Ishikawa (cell line): ENCODE measurements at regions not wholly inside any gene's neighbourhood (a gene's known extent, or its start where the extent isn't known, plus 50 kb on each side); places are given as distances from the start of the nearest gene placed in this dataset.

Experiments used
- CEBPB ChIP-seq: IDR thresholded peaks from 2 replicates; pipeline ENCODE4 v1.6.1; 2012
- EP300 ChIP-seq: IDR thresholded peaks from 2 replicates; pipeline ENCODE4 v1.6.1; 2012; ENCODE audit warnings: borderline replicate concordance
- FOXM1 ChIP-seq: IDR thresholded peaks from 2 replicates; pipeline ENCODE4 v1.6.1; 2012; ENCODE audit warnings: low read depth, borderline replicate concordance
- RAD21 ChIP-seq: IDR thresholded peaks from 2 replicates; pipeline ENCODE4 v1.6.1; 2012; ENCODE audit warnings: low read depth
- TAF1 ChIP-seq: IDR thresholded peaks from 2 replicates; pipeline ENCODE4 v1.6.1; 2012; ENCODE audit warnings: low read depth, mild to moderate bottlenecking
- YY1 ChIP-seq: IDR thresholded peaks from 2 replicates; pipeline ENCODE4 v1.6.1; 2012; ENCODE audit warnings: low read depth
- TF ChIP-seq, protein P1 (sequence below): IDR thresholded peaks from 2 replicates; pipeline ENCODE4 v1.6.1; 2012
- TF ChIP-seq, protein P2 (sequence below): IDR thresholded peaks from 2 replicates; pipeline ENCODE4 v1.6.1; 2012
- TF ChIP-seq, protein P3 (sequence below): IDR thresholded peaks from 2 replicates; pipeline ENCODE4 v1.6.1; 2012; ENCODE audit warnings: low read depth, mild to moderate bottlenecking

DNA sequence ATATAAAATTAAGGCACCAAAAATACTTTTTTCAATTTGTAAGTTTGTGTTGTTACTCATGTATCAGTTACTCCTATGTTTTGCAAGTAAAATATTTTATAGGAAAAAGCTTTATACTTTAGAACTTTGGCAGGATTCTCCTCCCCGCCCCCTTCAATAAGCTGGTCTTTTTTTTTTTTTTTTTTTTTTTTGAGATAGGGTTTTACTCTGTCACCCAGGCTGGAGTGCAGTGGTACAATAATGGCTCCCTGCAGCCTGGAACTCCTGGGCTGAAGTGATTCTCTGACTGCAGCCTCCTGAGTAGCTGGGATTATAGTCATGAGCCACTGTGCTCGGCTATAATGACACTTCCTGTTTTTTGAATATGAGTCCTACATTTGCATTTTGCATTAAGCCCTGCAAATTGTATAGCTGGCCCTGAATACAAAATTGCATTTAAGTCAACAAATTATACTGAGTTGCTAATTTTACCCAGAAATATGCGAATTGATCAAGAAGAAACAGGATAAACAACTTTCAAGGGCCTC is 192.9 kb downstream of the PIK3R1 start:
- TF ChIP-seq, protein P1, sequence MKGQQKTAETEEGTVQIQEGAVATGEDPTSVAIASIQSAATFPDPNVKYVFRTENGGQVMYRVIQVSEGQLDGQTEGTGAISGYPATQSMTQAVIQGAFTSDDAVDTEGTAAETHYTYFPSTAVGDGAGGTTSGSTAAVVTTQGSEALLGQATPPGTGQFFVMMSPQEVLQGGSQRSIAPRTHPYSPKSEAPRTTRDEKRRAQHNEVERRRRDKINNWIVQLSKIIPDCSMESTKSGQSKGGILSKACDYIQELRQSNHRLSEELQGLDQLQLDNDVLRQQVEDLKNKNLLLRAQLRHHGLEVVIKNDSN: no peak
- TF ChIP-seq FOXM1 (no peak), TAF1 (no peak), EP300 (no peak), RAD21 (no peak), CEBPB (no peak), YY1 (no peak)
- TF ChIP-seq, protein P2, sequence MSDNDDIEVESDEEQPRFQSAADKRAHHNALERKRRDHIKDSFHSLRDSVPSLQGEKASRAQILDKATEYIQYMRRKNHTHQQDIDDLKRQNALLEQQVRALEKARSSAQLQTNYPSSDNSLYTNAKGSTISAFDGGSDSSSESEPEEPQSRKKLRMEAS: no peak
- TF ChIP-seq, protein P3, sequence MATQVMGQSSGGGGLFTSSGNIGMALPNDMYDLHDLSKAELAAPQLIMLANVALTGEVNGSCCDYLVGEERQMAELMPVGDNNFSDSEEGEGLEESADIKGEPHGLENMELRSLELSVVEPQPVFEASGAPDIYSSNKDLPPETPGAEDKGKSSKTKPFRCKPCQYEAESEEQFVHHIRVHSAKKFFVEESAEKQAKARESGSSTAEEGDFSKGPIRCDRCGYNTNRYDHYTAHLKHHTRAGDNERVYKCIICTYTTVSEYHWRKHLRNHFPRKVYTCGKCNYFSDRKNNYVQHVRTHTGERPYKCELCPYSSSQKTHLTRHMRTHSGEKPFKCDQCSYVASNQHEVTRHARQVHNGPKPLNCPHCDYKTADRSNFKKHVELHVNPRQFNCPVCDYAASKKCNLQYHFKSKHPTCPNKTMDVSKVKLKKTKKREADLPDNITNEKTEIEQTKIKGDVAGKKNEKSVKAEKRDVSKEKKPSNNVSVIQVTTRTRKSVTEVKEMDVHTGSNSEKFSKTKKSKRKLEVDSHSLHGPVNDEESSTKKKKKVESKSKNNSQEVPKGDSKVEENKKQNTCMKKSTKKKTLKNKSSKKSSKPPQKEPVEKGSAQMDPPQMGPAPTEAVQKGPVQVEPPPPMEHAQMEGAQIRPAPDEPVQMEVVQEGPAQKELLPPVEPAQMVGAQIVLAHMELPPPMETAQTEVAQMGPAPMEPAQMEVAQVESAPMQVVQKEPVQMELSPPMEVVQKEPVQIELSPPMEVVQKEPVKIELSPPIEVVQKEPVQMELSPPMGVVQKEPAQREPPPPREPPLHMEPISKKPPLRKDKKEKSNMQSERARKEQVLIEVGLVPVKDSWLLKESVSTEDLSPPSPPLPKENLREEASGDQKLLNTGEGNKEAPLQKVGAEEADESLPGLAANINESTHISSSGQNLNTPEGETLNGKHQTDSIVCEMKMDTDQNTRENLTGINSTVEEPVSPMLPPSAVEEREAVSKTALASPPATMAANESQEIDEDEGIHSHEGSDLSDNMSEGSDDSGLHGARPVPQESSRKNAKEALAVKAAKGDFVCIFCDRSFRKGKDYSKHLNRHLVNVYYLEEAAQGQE: no peak
